ENCODE measurements at regions not wholly inside any gene's neighbourhood (a gene's known extent, or its start where the extent isn't known, plus 50 kb on each side); places are given as distances from the start of the nearest gene placed in this dataset.

DNA sequence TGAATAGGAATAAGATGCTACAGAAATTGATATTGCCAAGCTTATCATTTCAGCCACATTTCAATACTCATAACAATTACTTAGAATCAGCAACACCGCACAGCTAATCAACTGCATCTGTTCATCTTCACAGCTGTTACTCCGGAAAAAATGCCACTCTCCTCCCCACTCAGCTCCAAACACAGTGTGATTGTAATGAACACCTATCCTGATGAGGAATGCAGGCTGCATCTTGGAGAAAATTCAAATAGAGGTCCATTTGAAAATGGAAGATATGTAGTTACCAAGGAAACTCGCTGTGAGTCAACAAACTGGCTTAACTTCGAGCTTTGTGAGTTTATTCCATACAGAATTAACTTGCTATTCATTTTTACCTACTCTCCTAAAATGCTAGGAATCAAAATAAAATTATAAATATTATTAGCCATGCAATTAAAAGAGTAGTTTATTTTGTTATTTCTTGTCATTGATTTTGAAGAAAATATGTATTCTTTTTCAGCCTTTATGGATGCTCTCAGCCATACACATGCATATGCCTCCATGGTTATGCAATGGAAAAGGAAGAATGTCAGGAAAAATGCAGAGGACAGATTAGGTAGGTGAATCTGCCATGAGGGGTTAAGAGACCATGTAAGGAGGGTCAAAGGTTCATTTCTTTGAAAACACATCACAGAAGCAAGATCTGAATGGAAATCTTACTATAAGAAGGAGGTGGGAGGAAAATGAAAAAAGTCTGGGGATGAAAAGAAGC, 267.2 kb downstream of the POM121L12 start:
- Histone ChIP-seq H3K4me1 (ENCODE audit: control insufficient read depth in 2 of 2, insufficient read depth in 2 of 2, low read length in 1 of 2) (no peaks in the 10 kb centered on the region), H3K27ac (ENCODE audit: low read depth in 2 of 2, low read length in 1 of 2) (no peak overlapping the region), H3K4me3 (ENCODE audit: low read depth in 1 of 2, low read length in 2 of 2) (no peak overlapping the region), H3K36me3 (ENCODE audit: control insufficient read depth in 2 of 2, insufficient read depth in 2 of 2, low read length in 1 of 2) (no peaks in the 10 kb centered on the region), H3K9me3 (ENCODE audit: control insufficient read depth in 2 of 2, insufficient read depth in 1 of 2, low read depth in 1 of 2, low read length in 1 of 2) (no peaks in the 10 kb centered on the region), H3K27me3 (ENCODE audit: control insufficient read depth in 1 of 2, insufficient read depth in 2 of 2, low read length in 2 of 2) (no peaks in the 10 kb centered on the region)
- WGBS, 2 donors: 46 to 47% methylated on average over 4 of the region's 4 CpGs

GRCh38 chr7:53303781-53304180, 268.3 kb downstream of the POM121L12 start:
- H3K4me1 ChIP-seq (ENCODE audit: control insufficient read depth in 2 of 2, insufficient read depth in 2 of 2, low read length in 1 of 2): no peaks in the 10 kb centered on the region

GRCh38 chr7:53306846-53307245, 271.4 kb downstream of the POM121L12 start:
- peaks cover 0 to 3% of the 10 kb centered on the region in 2 donors for H3K9me3 ChIP-seq (ENCODE audit: control insufficient read depth in 2 of 2, insufficient read depth in 1 of 2, low read depth in 1 of 2, low read length in 1 of 2)

More at GRCh38 chr7:53303781-53304180, 268.3 kb downstream of the POM121L12 start:
- H3K27ac ChIP-seq (ENCODE audit: low read depth in 2 of 2, low read length in 1 of 2): no peak overlapping the region
- H3K36me3 ChIP-seq (ENCODE audit: control insufficient read depth in 2 of 2, insufficient read depth in 2 of 2, low read length in 1 of 2): no peaks in the 10 kb centered on the region
- no peaks in the 10 kb centered on the region for H3K9me3 ChIP-seq (ENCODE audit: control insufficient read depth in 2 of 2, insufficient read depth in 1 of 2, low read depth in 1 of 2, low read length in 1 of 2)
- no peak overlapping the region for H3K4me3 ChIP-seq (ENCODE audit: low read depth in 1 of 2, low read length in 2 of 2)
- H3K27me3 ChIP-seq (ENCODE audit: control insufficient read depth in 1 of 2, insufficient read depth in 2 of 2, low read length in 2 of 2): no peaks in the 10 kb centered on the region
- WGBS, 2 donors: 70 to 75% methylated on average over 2 of the region's 2 CpGs

DNA sequence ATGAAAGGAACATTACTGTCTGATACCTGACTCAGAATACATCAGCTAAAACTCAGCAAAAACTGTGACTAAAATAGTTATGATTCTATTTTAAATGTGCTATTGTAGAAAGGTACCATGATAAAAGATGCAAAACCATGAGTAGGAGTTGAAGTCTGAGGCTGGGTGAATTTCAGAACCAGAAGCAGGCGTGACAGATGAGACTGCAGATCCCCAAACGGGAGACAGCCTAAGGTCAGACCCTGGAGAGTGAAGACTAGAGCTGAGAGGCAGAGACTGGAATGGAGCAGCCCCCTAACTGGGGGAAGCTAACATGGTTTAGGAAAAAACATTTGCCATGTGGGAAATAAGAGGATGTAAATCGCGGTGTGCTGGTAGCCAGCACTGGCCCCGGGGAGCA, 275.8 kb downstream of the POM121L12 start:
- Histone ChIP-seq H3K9me3 (ENCODE audit: control insufficient read depth in 2 of 2, insufficient read depth in 1 of 2, low read depth in 1 of 2, low read length in 1 of 2) (peaks cover 0 to 3% of the 10 kb centered on the region in 2 donors), H3K27me3 (ENCODE audit: control insufficient read depth in 1 of 2, insufficient read depth in 2 of 2, low read length in 2 of 2) (no peaks in the 10 kb centered on the region), H3K4me3 (ENCODE audit: low read depth in 1 of 2, low read length in 2 of 2) (no peak overlapping the region), H3K4me1 (ENCODE audit: control insufficient read depth in 2 of 2, insufficient read depth in 2 of 2, low read length in 1 of 2) (no peaks in the 10 kb centered on the region), H3K36me3 (ENCODE audit: control insufficient read depth in 2 of 2, insufficient read depth in 2 of 2, low read length in 1 of 2) (no peaks in the 10 kb centered on the region), H3K27ac (ENCODE audit: low read depth in 2 of 2, low read length in 1 of 2) (no peak overlapping the region)
- 73 to 75% methylated on average over 5 of the region's 5 CpGs for WGBS, 2 donors

More at GRCh38 chr7:53306846-53307245, 271.4 kb downstream of the POM121L12 start:
- 80 to 93% methylated on average over 3 of the region's 3 CpGs for WGBS, 2 donors
- Histone ChIP-seq H3K27ac (ENCODE audit: low read depth in 2 of 2, low read length in 1 of 2) (no peak overlapping the region), H3K4me1 (ENCODE audit: control insufficient read depth in 2 of 2, insufficient read depth in 2 of 2, low read length in 1 of 2) (no peaks in the 10 kb centered on the region), H3K27me3 (ENCODE audit: control insufficient read depth in 1 of 2, insufficient read depth in 2 of 2, low read length in 2 of 2) (no peaks in the 10 kb centered on the region), H3K36me3 (ENCODE audit: control insufficient read depth in 2 of 2, insufficient read depth in 2 of 2, low read length in 1 of 2) (no peaks in the 10 kb centered on the region), H3K4me3 (ENCODE audit: low read depth in 1 of 2, low read length in 2 of 2) (no peak overlapping the region)

GRCh38 chr7:53315981-53316380, 280.5 kb downstream of the POM121L12 start:
- 37 to 50% methylated on average over 6 of the region's 6 CpGs for WGBS, 2 donors
- no peak overlapping the region for H3K27ac ChIP-seq (ENCODE audit: low read depth in 2 of 2, low read length in 1 of 2)
- H3K9me3 ChIP-seq (ENCODE audit: control insufficient read depth in 2 of 2, insufficient read depth in 1 of 2, low read depth in 1 of 2, low read length in 1 of 2): peaks cover 0 to 3% of the 10 kb centered on the region in 2 donors

DNA sequence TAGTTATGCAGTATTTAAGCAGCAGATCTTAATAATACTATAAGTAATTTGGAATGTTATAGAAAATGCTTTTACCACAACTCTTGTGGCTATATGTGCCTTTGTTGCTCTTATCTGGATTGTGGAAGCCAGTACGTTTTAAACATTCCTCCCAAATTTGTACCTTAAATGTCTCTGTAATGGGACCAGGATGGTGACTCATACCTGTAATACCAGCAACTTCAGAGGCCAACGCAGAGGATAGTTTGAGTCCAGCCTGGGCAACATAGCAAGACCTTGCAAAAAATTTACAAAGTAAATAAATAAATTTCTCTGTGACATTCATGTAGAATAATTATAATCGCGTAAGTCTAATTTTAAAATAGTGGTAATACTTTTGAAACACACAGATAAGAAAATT, 283.1 kb downstream of the POM121L12 start:
- Histone ChIP-seq H3K27ac (ENCODE audit: low read depth in 2 of 2, low read length in 1 of 2) (no peak overlapping the region), H3K27me3 (ENCODE audit: control insufficient read depth in 1 of 2, insufficient read depth in 2 of 2, low read length in 2 of 2) (no peaks in the 10 kb centered on the region), H3K4me1 (ENCODE audit: control insufficient read depth in 2 of 2, insufficient read depth in 2 of 2, low read length in 1 of 2) (no peaks in the 10 kb centered on the region), H3K4me3 (ENCODE audit: low read depth in 1 of 2, low read length in 2 of 2) (no peak overlapping the region), H3K36me3 (ENCODE audit: control insufficient read depth in 2 of 2, insufficient read depth in 2 of 2, low read length in 1 of 2) (no peaks in the 10 kb centered on the region), H3K9me3 (ENCODE audit: control insufficient read depth in 2 of 2, insufficient read depth in 1 of 2, low read depth in 1 of 2, low read length in 1 of 2) (no peaks in the 10 kb centered on the region)
- WGBS, 2 donors: 79 to 83% methylated on average over 4 of the region's 4 CpGs

More at GRCh38 chr7:53315981-53316380, 280.5 kb downstream of the POM121L12 start:
- Histone ChIP-seq H3K36me3 (ENCODE audit: control insufficient read depth in 2 of 2, insufficient read depth in 2 of 2, low read length in 1 of 2) (no peaks in the 10 kb centered on the region), H3K4me3 (ENCODE audit: low read depth in 1 of 2, low read length in 2 of 2) (no peak overlapping the region), H3K27me3 (ENCODE audit: control insufficient read depth in 1 of 2, insufficient read depth in 2 of 2, low read length in 2 of 2) (no peaks in the 10 kb centered on the region), H3K4me1 (ENCODE audit: control insufficient read depth in 2 of 2, insufficient read depth in 2 of 2, low read length in 1 of 2) (no peaks in the 10 kb centered on the region)

GRCh38 chr7:53325061-53325460, 289.6 kb downstream of the POM121L12 start:
- Histone ChIP-seq H3K9me3 (ENCODE audit: control insufficient read depth in 2 of 2, insufficient read depth in 1 of 2, low read depth in 1 of 2, low read length in 1 of 2) (no peaks in the 10 kb centered on the region), H3K27me3 (ENCODE audit: control insufficient read depth in 1 of 2, insufficient read depth in 2 of 2, low read length in 2 of 2) (no peaks in the 10 kb centered on the region), H3K4me3 (ENCODE audit: low read depth in 1 of 2, low read length in 2 of 2) (no peak overlapping the region), H3K36me3 (ENCODE audit: control insufficient read depth in 2 of 2, insufficient read depth in 2 of 2, low read length in 1 of 2) (no peaks in the 10 kb centered on the region), H3K4me1 (ENCODE audit: control insufficient read depth in 2 of 2, insufficient read depth in 2 of 2, low read length in 1 of 2) (no peaks in the 10 kb centered on the region), H3K27ac (ENCODE audit: low read depth in 2 of 2, low read length in 1 of 2) (no peak overlapping the region)
- WGBS, 2 donors: 38 to 41% methylated on average over 2 of the region's 2 CpGs

GRCh38 chr7:53326634-53327033, 291.2 kb downstream of the POM121L12 start:
- no peaks in the 10 kb centered on the region for H3K4me1 ChIP-seq (ENCODE audit: control insufficient read depth in 2 of 2, insufficient read depth in 2 of 2, low read length in 1 of 2)
- H3K36me3 ChIP-seq (ENCODE audit: control insufficient read depth in 2 of 2, insufficient read depth in 2 of 2, low read length in 1 of 2): no peaks in the 10 kb centered on the region
- H3K9me3 ChIP-seq (ENCODE audit: control insufficient read depth in 2 of 2, insufficient read depth in 1 of 2, low read depth in 1 of 2, low read length in 1 of 2): no peaks in the 10 kb centered on the region
- no peak overlapping the region for H3K4me3 ChIP-seq (ENCODE audit: low read depth in 1 of 2, low read length in 2 of 2)
- WGBS, 2 donors: 67 to 68% methylated on average over 6 of the region's 6 CpGs
- no peaks in the 10 kb centered on the region for H3K27me3 ChIP-seq (ENCODE audit: control insufficient read depth in 1 of 2, insufficient read depth in 2 of 2, low read length in 2 of 2)
- H3K27ac ChIP-seq (ENCODE audit: low read depth in 2 of 2, low read length in 1 of 2): no peak overlapping the region

GRCh38 chr7:53336105-53336668, 300.8 kb downstream of the POM121L12 start:
- H3K27me3 ChIP-seq (ENCODE audit: control insufficient read depth in 1 of 2, insufficient read depth in 2 of 2, low read length in 2 of 2): no peaks in the 10 kb centered on the region
- WGBS, 2 donors: 81 to 83% methylated on average over 8 of the region's 8 CpGs

GRCh38 chr7:53340220-53340619, 304.8 kb downstream of the POM121L12 start:
- WGBS, 2 donors: 87 to 95% methylated on average over 1 of the region's 1 CpG
- Histone ChIP-seq H3K36me3 (ENCODE audit: control insufficient read depth in 2 of 2, insufficient read depth in 2 of 2, low read length in 1 of 2) (no peaks in the 10 kb centered on the region), H3K27me3 (ENCODE audit: control insufficient read depth in 1 of 2, insufficient read depth in 2 of 2, low read length in 2 of 2) (no peaks in the 10 kb centered on the region), H3K4me1 (ENCODE audit: control insufficient read depth in 2 of 2, insufficient read depth in 2 of 2, low read length in 1 of 2) (no peaks in the 10 kb centered on the region), H3K9me3 (ENCODE audit: control insufficient read depth in 2 of 2, insufficient read depth in 1 of 2, low read depth in 1 of 2, low read length in 1 of 2) (no peaks in the 10 kb centered on the region), H3K27ac (ENCODE audit: low read depth in 2 of 2, low read length in 1 of 2) (no peak overlapping the region), H3K4me3 (ENCODE audit: low read depth in 1 of 2, low read length in 2 of 2) (no peak overlapping the region)

More at GRCh38 chr7:53336105-53336668, 300.8 kb downstream of the POM121L12 start:
- H3K4me1 ChIP-seq (ENCODE audit: control insufficient read depth in 2 of 2, insufficient read depth in 2 of 2, low read length in 1 of 2): no peaks in the 10 kb centered on the region
- no peaks in the 10 kb centered on the region for H3K36me3 ChIP-seq (ENCODE audit: control insufficient read depth in 2 of 2, insufficient read depth in 2 of 2, low read length in 1 of 2)
- H3K27ac ChIP-seq (ENCODE audit: low read depth in 2 of 2, low read length in 1 of 2): no peak overlapping the region
- no peaks in the 10 kb centered on the region for H3K9me3 ChIP-seq (ENCODE audit: control insufficient read depth in 2 of 2, insufficient read depth in 1 of 2, low read depth in 1 of 2, low read length in 1 of 2)
- H3K4me3 ChIP-seq (ENCODE audit: low read depth in 1 of 2, low read length in 2 of 2): no peak overlapping the region
